NT2/D1 (cell line): ENCODE measurements at regions not wholly inside any gene's neighbourhood (a gene's known extent, or its start where the extent isn't known, plus 50 kb on each side); places are given as distances from the start of the nearest gene placed in this dataset.

Experiments
- SUZ12 ChIP-seq: IDR thresholded peaks from 2 replicates; pipeline ENCODE4 v1.6.1; 2011; ENCODE audit not compliant: insufficient read length, insufficient read depth; ENCODE audit errors: extremely low read depth
- YY1 ChIP-seq: IDR thresholded peaks from 2 replicates; pipeline ENCODE4 v1.6.1; 2011; ENCODE audit not compliant: insufficient read length, insufficient read depth
- ZNF274 ChIP-seq: IDR thresholded peaks from 2 replicates; pipeline ENCODE4 v1.6.1; 2011; ENCODE audit warnings: mild to moderate bottlenecking, low read depth, low read length

DNA sequence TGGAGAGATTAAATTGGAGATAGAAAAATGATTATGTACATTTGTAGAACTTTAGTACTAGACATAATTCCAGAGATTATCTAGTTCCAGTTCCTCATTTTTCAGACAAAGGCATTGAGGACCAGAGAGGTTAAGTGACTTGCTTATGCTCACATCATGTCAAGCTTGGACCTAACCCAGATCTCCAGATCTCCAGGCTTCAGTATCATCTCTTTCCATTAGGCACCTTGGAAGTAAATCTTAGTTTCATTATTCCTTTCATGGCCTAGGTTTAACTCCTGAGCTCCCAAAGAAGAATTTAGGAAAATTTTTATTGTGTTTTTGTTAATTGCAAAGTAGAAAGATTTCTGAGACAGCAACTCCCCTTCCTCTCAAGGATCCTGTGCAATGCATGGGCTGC lies 148.8 kb downstream of the GATB start:
- no peak for TF ChIP-seq ZNF274
- no peak for TF ChIP-seq YY1
- no peak for TF ChIP-seq SUZ12
